Sigmoid colon (tissue), 6 donors: ENCODE measurements at regions not wholly inside any gene's neighbourhood (a gene's known extent, or its start where the extent isn't known, plus 50 kb on each side); places are given as distances from the start of the nearest gene placed in this dataset.

ENCODE experiments used
- DNase-seq: peaks from one replicate; pipeline ENCODE4 v3.0.0-alpha.2; 2019
- H3K27ac ChIP-seq, 4 donors: fragments of 200-600 bp; sonication (generic); one replicate each; pipeline ENCODE4 v1.5.1; 2016 to 2019; ENCODE audit warnings: mild to moderate bottlenecking in 1 of 4
- H3K27me3 ChIP-seq, 3 donors: fragments of 200-600 bp; sonication (generic); one replicate each; pipeline ENCODE4 v1.5.1; 2019; ENCODE audit warnings: mild to moderate bottlenecking in 1 of 3
- H3K36me3 ChIP-seq, 4 donors: fragments of 200-600 bp; sonication (generic); one replicate each; pipeline ENCODE4 v1.5.1; 2016 to 2019
- H3K4me1 ChIP-seq, 4 donors: fragments of 200-600 bp; sonication (generic); one replicate each; pipeline ENCODE4 v1.5.1; 2017 to 2019
- H3K4me3 ChIP-seq, 4 donors: fragments of 200-600 bp; sonication (generic); one replicate each; pipeline ENCODE4 v1.5.1; 2017 to 2019; ENCODE audit warnings: mild to moderate bottlenecking in 2 of 4, moderate library complexity in 1 of 4
- H3K9me3 ChIP-seq, 4 donors: fragments of 200-600 bp in 3 of 4; sonication (generic) in 3 of 4; one replicate each; pipeline versions ENCODE4 v1.5.1 to v1.6.1; 2013 to 2019
- EP300 ChIP-seq, 4 donors: sonication (generic); formaldehyde crosslinking; IDR thresholded peaks; one replicate each; pipeline ENCODE4 v1.6.1; 2017; ENCODE audit warnings: antibody characterized with exemption in 4 of 4
- POLR2A ChIP-seq, 2 donors: fragments of 450-650 bp; IDR thresholded peaks; one replicate each; pipeline ENCODE4 v1.6.1; 2016; ENCODE audit warnings: antibody characterized with exemption in 2 of 2, mild to moderate bottlenecking in 2 of 2, moderate library complexity in 2 of 2
- POLR2AphosphoS5 ChIP-seq, 4 donors: sonication (generic); formaldehyde crosslinking; IDR thresholded peaks; one replicate each; pipeline ENCODE4 v1.6.1; 2017; ENCODE audit warnings: antibody characterized with exemption in 4 of 4
- WGBS, 2 donors: extraction: QIAGEN DNeasy Blood & Tissue Kit; methylation state at CpG; one replicate each; pipeline ENCODE4 v1.1.7; 2013; 5-methylcytosine and 5-hydroxymethylcytosine counted together
- intact Hi-C: fragments of 100-400 bp; cut with DNase I; formaldehyde crosslinking; loops from one replicate; pipeline ENCODE4 v1.15.1; 2023
- TF ChIP-seq, protein P1 (sequence below), 4 experiments: fragments of 450-650 bp in 3 of 4; fragments of 200-600 bp in 1 of 4; IDR thresholded peaks; one replicate each; pipeline ENCODE4 v1.5.1; 2016 to 2019; ENCODE audit warnings: antibody characterized with exemption in 4 of 4, mild to moderate bottlenecking in 3 of 4, moderate library complexity in 2 of 4
- donor health status: healthy with polysubstance abuse.
- donor health status: healthy.

DNA sequence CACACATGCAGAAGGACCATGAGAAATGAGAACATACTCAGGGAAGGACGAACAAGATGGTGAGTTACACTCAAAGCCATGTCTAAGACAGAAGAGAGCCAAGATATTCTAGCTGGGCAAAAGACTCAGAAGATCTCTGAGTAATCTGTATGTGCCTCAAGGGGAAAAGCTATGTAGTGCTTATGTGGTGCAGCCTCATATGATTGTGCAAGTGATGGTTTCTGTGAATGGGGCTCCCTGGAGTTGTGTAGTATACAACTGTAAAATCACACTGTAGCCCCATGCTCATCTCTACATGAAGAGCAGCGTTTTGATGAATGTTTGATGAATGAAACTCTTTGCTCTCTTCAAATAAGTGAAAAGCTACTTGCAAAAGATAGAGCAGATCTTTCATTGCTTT lies 57.5 kb downstream of the OSR1 start:
- 68 to 86% methylated on average over 2 of the region's 2 CpGs for WGBS, 2 donors
- H3K36me3 ChIP-seq: no peaks in the 10 kb centered on the region

DNA sequence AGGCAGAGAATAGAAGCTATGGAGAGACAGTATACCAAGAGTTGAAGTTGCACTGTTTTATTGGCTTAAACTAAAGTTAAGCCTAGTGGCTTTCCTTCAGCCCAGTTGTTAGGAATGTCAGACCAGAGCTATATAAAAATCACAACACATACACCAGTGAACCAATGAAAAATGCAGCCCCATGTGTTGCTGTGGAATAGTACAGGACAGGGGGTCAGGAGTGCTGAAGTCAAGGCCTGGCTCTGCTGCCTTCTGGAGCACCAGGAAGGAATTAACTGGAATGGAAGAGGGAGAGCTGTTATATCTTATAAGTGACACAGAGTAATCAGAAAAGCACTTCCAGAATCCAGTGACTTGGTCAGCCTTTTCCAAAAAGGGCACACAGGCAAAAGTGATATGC lies 58.9 kb downstream of the OSR1 start:
- Histone ChIP-seq H3K9me3 (no peaks in the 10 kb centered on the region), H3K27me3 (no peaks in the 10 kb centered on the region), H3K4me1 (peaks cover 0 to 11% (median 10%) of the 10 kb centered on the region in 4 donors), H3K4me3 (no peak overlapping the region), H3K36me3 (no peaks in the 10 kb centered on the region), H3K27ac (peak overlapping the region in 1 of 4 donors; percentile 48)
- TF ChIP-seq, protein P1, sequence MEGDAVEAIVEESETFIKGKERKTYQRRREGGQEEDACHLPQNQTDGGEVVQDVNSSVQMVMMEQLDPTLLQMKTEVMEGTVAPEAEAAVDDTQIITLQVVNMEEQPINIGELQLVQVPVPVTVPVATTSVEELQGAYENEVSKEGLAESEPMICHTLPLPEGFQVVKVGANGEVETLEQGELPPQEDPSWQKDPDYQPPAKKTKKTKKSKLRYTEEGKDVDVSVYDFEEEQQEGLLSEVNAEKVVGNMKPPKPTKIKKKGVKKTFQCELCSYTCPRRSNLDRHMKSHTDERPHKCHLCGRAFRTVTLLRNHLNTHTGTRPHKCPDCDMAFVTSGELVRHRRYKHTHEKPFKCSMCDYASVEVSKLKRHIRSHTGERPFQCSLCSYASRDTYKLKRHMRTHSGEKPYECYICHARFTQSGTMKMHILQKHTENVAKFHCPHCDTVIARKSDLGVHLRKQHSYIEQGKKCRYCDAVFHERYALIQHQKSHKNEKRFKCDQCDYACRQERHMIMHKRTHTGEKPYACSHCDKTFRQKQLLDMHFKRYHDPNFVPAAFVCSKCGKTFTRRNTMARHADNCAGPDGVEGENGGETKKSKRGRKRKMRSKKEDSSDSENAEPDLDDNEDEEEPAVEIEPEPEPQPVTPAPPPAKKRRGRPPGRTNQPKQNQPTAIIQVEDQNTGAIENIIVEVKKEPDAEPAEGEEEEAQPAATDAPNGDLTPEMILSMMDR (IDR thresholded peaks at IDR 0.05): no peak
- TF ChIP-seq POLR2A (IDR thresholded peaks at IDR 0.05) (no peak), POLR2AphosphoS5 (IDR thresholded peaks at IDR 0.05) (no peak), EP300 (IDR thresholded peaks at IDR 0.05) (no peak)
- no peak for DNase-seq
- intact Hi-C loops: no loop called here

More for the DNA sequence above, 57.5 kb downstream of the OSR1 start:
- no peaks in the 10 kb centered on the region for H3K27me3 ChIP-seq
- intact Hi-C loops: no loop called here
- no peak for DNase-seq
- TF ChIP-seq EP300 (IDR thresholded peaks at IDR 0.05) (no peak), POLR2A (IDR thresholded peaks at IDR 0.05) (no peak), POLR2AphosphoS5 (IDR thresholded peaks at IDR 0.05) (no peak)
- TF ChIP-seq, protein P1 (IDR thresholded peaks at IDR 0.05): no peak
- H3K9me3 ChIP-seq: no peaks in the 10 kb centered on the region
- no peak overlapping the region for H3K27ac ChIP-seq
- H3K4me3 ChIP-seq: no peak overlapping the region
- peaks cover 0 to 11% (median 10%) of the 10 kb centered on the region in 4 donors for H3K4me1 ChIP-seq

- TF ChIP-seq POLR2AphosphoS5 (IDR thresholded peaks at IDR 0.05): peak in 2 of 4 donors; percentile 30 to 40
- TF ChIP-seq POLR2A (IDR thresholded peaks at IDR 0.05): no peak
- DNase-seq: no peak
- Histone ChIP-seq H3K36me3 (no peaks in the 10 kb centered on the region), H3K4me1 (peaks cover 0 to 11% (median 10%) of the 10 kb centered on the region in 4 donors), H3K27ac (peak overlapping the region in 1 of 4 donors; percentile 48), H3K9me3 (no peaks in the 10 kb centered on the region), H3K4me3 (no peak overlapping the region), H3K27me3 (no peaks in the 10 kb centered on the region)
- intact Hi-C loops: no loop called here
- WGBS, 2 donors: 72 to 83% methylated on average over 7 of the region's 7 CpGs
Measured at GRCh38 chr2:19299032-19299431, 59.4 kb downstream of the OSR1 start.

DNA sequence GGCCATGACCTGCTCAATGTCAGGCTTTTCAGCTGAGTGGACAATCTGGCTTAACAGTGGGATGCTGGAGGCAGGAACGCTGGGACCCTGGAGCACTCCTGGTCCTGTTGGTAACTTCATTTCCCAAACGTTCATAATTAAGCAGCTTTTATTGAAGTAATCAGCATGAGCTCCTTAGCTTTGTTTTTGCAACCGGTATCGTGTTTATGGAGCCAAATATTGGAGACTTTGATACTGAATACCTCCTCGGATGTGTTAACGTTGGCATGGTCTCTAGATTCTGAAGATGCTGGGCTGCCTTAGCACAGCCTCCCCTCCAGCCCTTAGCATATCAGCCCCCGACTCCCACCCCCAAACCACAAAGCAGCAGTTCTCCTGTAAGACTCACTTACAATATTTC lies 60.7 kb downstream of the OSR1 start:
- H3K4me3 ChIP-seq: no peak overlapping the region
- H3K27me3 ChIP-seq: no peaks in the 10 kb centered on the region
- H3K36me3 ChIP-seq: no peaks in the 10 kb centered on the region
- H3K27ac ChIP-seq: no peak overlapping the region
- TF ChIP-seq EP300 (IDR thresholded peaks at IDR 0.05) (no peak), POLR2A (IDR thresholded peaks at IDR 0.05) (no peak), POLR2AphosphoS5 (IDR thresholded peaks at IDR 0.05) (no peak)
- TF ChIP-seq, protein P1 (IDR thresholded peaks at IDR 0.05): no peak
- peaks cover 0 to 11% (median 10%) of the 10 kb centered on the region in 4 donors for H3K4me1 ChIP-seq
- intact Hi-C loops: no loop called here
- WGBS, 2 donors: 87 to 91% methylated on average over 7 of the region's 7 CpGs
- DNase-seq: no peak
- no peaks in the 10 kb centered on the region for H3K9me3 ChIP-seq

GRCh38 chr2:19295998-19296502 lies 62.4 kb downstream of the OSR1 start:
- TF ChIP-seq EP300 (IDR thresholded peaks at IDR 0.05) (no peak), POLR2AphosphoS5 (IDR thresholded peaks at IDR 0.05) (no peak), POLR2A (IDR thresholded peaks at IDR 0.05) (no peak)
- TF ChIP-seq, protein P1 (IDR thresholded peaks at IDR 0.05): no peak
- Histone ChIP-seq H3K4me3 (no peak overlapping the region), H3K4me1 (peaks cover 0 to 11% (median 10%) of the 10 kb centered on the region in 4 donors), H3K9me3 (no peaks in the 10 kb centered on the region), H3K27me3 (no peaks in the 10 kb centered on the region), H3K27ac (no peak overlapping the region), H3K36me3 (no peaks in the 10 kb centered on the region)
- intact Hi-C loops: no loop called here
- WGBS, 2 donors: 81 to 82% methylated on average over 3 of the region's 3 CpGs
- no peak for DNase-seq
